Activated T-cell treated with anti-CD3 and anti-CD28 coated beads, Interleukin-2, amount 50 U/mL, for 24 hours (primary cell): ENCODE measurements at regions not wholly inside any gene's neighbourhood (a gene's known extent, or its start where the extent isn't known, plus 50 kb on each side); places are given as distances from the start of the nearest gene placed in this dataset.

Experiments
- DNase-seq: peaks from one replicate; pipeline ENCODE4 v3.0.0-alpha.2; 2020
- H3K27ac Mint-ChIP-seq: 2 replicates; pipeline ENCODE4 v1.8.0; 2020; ENCODE audit warnings: mild to moderate bottlenecking, mixed read lengths
- H3K27me3 Mint-ChIP-seq: 2 replicates; pipeline ENCODE4 v1.8.0; 2020; ENCODE audit warnings: mixed read lengths
- H3K36me3 Mint-ChIP-seq: 2 replicates; pipeline ENCODE4 v1.8.0; 2020; ENCODE audit warnings: low read depth, mixed read lengths
- H3K4me1 Mint-ChIP-seq: 2 replicates; pipeline ENCODE4 v1.8.0; 2020; ENCODE audit warnings: low read depth, mixed read lengths
- H3K4me3 Mint-ChIP-seq: 2 replicates; pipeline ENCODE4 v1.8.0; 2020; ENCODE audit warnings: mild to moderate bottlenecking, moderate library complexity, mixed read lengths
- H3K9me3 Mint-ChIP-seq: 2 replicates; pipeline ENCODE4 v1.8.0; 2020; ENCODE audit warnings: mixed read lengths

- Mint-ChIP-seq H3K4me1 (peaks cover 17% of the 10 kb centered on the region), H3K9me3 (no peaks in the 10 kb centered on the region), H3K27me3 (no peaks in the 10 kb centered on the region), H3K4me3 (no peak overlapping the region), H3K27ac (no peak overlapping the region), H3K36me3 (no peaks in the 10 kb centered on the region)
- DNase-seq: no peak
These were observed 290.9 kb downstream of the KCNRG start for GRCh38 chr13:50306156-50306555.

GRCh38 chr13:50309318-50309717, 294.1 kb downstream of the KCNRG start:
- peaks cover 17% of the 10 kb centered on the region for H3K4me1 Mint-ChIP-seq
- H3K27me3 Mint-ChIP-seq: no peaks in the 10 kb centered on the region
- no peak overlapping the region for H3K4me3 Mint-ChIP-seq
- DNase-seq: no peak
- H3K27ac Mint-ChIP-seq: no peak overlapping the region
- no peaks in the 10 kb centered on the region for H3K36me3 Mint-ChIP-seq
- H3K9me3 Mint-ChIP-seq: no peaks in the 10 kb centered on the region

GRCh38 chr13:50309882-50310594, 294.8 kb downstream of the KCNRG start:
- Mint-ChIP-seq H3K27ac (no peak overlapping the region), H3K9me3 (no peaks in the 10 kb centered on the region), H3K36me3 (no peaks in the 10 kb centered on the region), H3K4me3 (no peak overlapping the region), H3K4me1 (peaks cover 17% of the 10 kb centered on the region), H3K27me3 (no peaks in the 10 kb centered on the region)
- DNase-seq: no peak

GRCh38 chr13:50310734-50311133, 295.5 kb downstream of the KCNRG start:
- Mint-ChIP-seq H3K27me3 (no peaks in the 10 kb centered on the region), H3K4me1 (peaks cover 17% of the 10 kb centered on the region), H3K36me3 (no peaks in the 10 kb centered on the region), H3K27ac (no peak overlapping the region), H3K4me3 (no peak overlapping the region), H3K9me3 (no peaks in the 10 kb centered on the region)
- no peak for DNase-seq

GRCh38 chr13:50318887-50319286, 303.6 kb downstream of the KCNRG start:
- H3K4me3 Mint-ChIP-seq: no peak overlapping the region
- H3K27ac Mint-ChIP-seq: no peak overlapping the region
- no peaks in the 10 kb centered on the region for H3K36me3 Mint-ChIP-seq

GRCh38 chr13:50319635-50320255, 304.5 kb downstream of the KCNRG start:
- no peak for DNase-seq
- no peaks in the 10 kb centered on the region for H3K27me3 Mint-ChIP-seq
- H3K4me3 Mint-ChIP-seq: no peak overlapping the region
- no peaks in the 10 kb centered on the region for H3K9me3 Mint-ChIP-seq
- H3K27ac Mint-ChIP-seq: no peak overlapping the region
- H3K36me3 Mint-ChIP-seq: no peaks in the 10 kb centered on the region
- peaks cover 33% of the 10 kb centered on the region for H3K4me1 Mint-ChIP-seq

More at GRCh38 chr13:50318887-50319286, 303.6 kb downstream of the KCNRG start:
- no peaks in the 10 kb centered on the region for H3K27me3 Mint-ChIP-seq
- peaks cover 29% of the 10 kb centered on the region for H3K4me1 Mint-ChIP-seq
- DNase-seq: no peak
- H3K9me3 Mint-ChIP-seq: no peaks in the 10 kb centered on the region

GRCh38 chr13:50320271-50320862, 305.1 kb downstream of the KCNRG start:
- DNase-seq: no peak
- H3K4me1 Mint-ChIP-seq: peaks cover 33% of the 10 kb centered on the region
- no peaks in the 10 kb centered on the region for H3K27me3 Mint-ChIP-seq
- H3K36me3 Mint-ChIP-seq: no peaks in the 10 kb centered on the region
- H3K27ac Mint-ChIP-seq: no peak overlapping the region
- no peaks in the 10 kb centered on the region for H3K9me3 Mint-ChIP-seq
- H3K4me3 Mint-ChIP-seq: no peak overlapping the region

- H3K27ac Mint-ChIP-seq: no peak overlapping the region
- H3K27me3 Mint-ChIP-seq: no peaks in the 10 kb centered on the region
- no peaks in the 10 kb centered on the region for H3K9me3 Mint-ChIP-seq
- no peaks in the 10 kb centered on the region for H3K36me3 Mint-ChIP-seq
- peaks cover 33% of the 10 kb centered on the region for H3K4me1 Mint-ChIP-seq
- no peak for DNase-seq
- H3K4me3 Mint-ChIP-seq: no peak overlapping the region
These were observed 306.8 kb downstream of the KCNRG start for GRCh38 chr13:50322006-50322405.

- Mint-ChIP-seq H3K36me3 (no peaks in the 10 kb centered on the region), H3K9me3 (no peaks in the 10 kb centered on the region), H3K27me3 (no peaks in the 10 kb centered on the region), H3K27ac (no peak overlapping the region), H3K4me3 (no peak overlapping the region), H3K4me1 (peaks cover 30% of the 10 kb centered on the region)
- DNase-seq: no peak
These were observed 308.3 kb downstream of the KCNRG start for GRCh38 chr13:50323440-50324065.

GRCh38 chr13:50326271-50326670, 311.0 kb downstream of the KCNRG start:
- peaks cover 10% of the 10 kb centered on the region for H3K4me1 Mint-ChIP-seq
- no peak overlapping the region for H3K4me3 Mint-ChIP-seq
- no peak overlapping the region for H3K27ac Mint-ChIP-seq
- DNase-seq: no peak
- H3K9me3 Mint-ChIP-seq: no peaks in the 10 kb centered on the region
- H3K27me3 Mint-ChIP-seq: no peaks in the 10 kb centered on the region
- no peaks in the 10 kb centered on the region for H3K36me3 Mint-ChIP-seq

- Mint-ChIP-seq H3K27me3 (no peaks in the 10 kb centered on the region), H3K4me3 (no peak overlapping the region), H3K4me1 (peaks cover 10% of the 10 kb centered on the region), H3K9me3 (no peaks in the 10 kb centered on the region), H3K27ac (no peak overlapping the region), H3K36me3 (no peaks in the 10 kb centered on the region)
- DNase-seq: no peak
These were observed 311.6 kb downstream of the KCNRG start for GRCh38 chr13:50326811-50327210.

- Mint-ChIP-seq H3K9me3 (no peaks in the 10 kb centered on the region), H3K4me1 (no peaks in the 10 kb centered on the region), H3K36me3 (no peaks in the 10 kb centered on the region), H3K27ac (no peak overlapping the region), H3K27me3 (no peaks in the 10 kb centered on the region), H3K4me3 (no peak overlapping the region)
- no peak for DNase-seq
These were observed 319.0 kb downstream of the KCNRG start for GRCh38 chr13:50334115-50334778.

- Mint-ChIP-seq H3K9me3 (no peaks in the 10 kb centered on the region), H3K36me3 (no peaks in the 10 kb centered on the region), H3K27me3 (no peaks in the 10 kb centered on the region), H3K27ac (no peak overlapping the region), H3K4me1 (no peaks in the 10 kb centered on the region), H3K4me3 (no peak overlapping the region)
- DNase-seq: no peak
These were observed 319.7 kb downstream of the KCNRG start for GRCh38 chr13:50334944-50335343.

- Mint-ChIP-seq H3K27me3 (no peaks in the 10 kb centered on the region), H3K4me3 (no peak overlapping the region), H3K27ac (no peak overlapping the region), H3K4me1 (no peaks in the 10 kb centered on the region), H3K36me3 (no peaks in the 10 kb centered on the region), H3K9me3 (no peaks in the 10 kb centered on the region)
- no peak for DNase-seq
These were observed 324.0 kb downstream of the KCNRG start for GRCh38 chr13:50339271-50339670.
